22Rv1 (cell line): ENCODE measurements at regions not wholly inside any gene's neighbourhood (a gene's known extent, or its start where the extent isn't known, plus 50 kb on each side); places are given as distances from the start of the nearest gene placed in this dataset.

Source experiments
- CTCF ChIP-seq: fragments of 450-650 bp; IDR thresholded peaks from 2 replicates; pipeline ENCODE4 v1.5.1; 2017; ENCODE audit warnings: mild to moderate bottlenecking
- ZFX ChIP-seq: fragments of 450-650 bp; IDR thresholded peaks from 2 replicates; pipeline ENCODE4 v1.6.1; 2017; ENCODE audit warnings: antibody characterized with exemption, borderline replicate concordance

GRCh38 chr17:71495420-71495819 is 625.4 kb upstream of the SOX9 start:
- no peak for TF ChIP-seq CTCF
- no peak for TF ChIP-seq ZFX
